GM06990 (cell line): ENCODE measurements at regions not wholly inside any gene's neighbourhood (a gene's known extent, or its start where the extent isn't known, plus 50 kb on each side); places are given as distances from the start of the nearest gene placed in this dataset.

Source experiments
- DNase-seq: peaks from one replicate; pipeline ENCODE4 v3.0.0-alpha.2; 2011; ENCODE audit not compliant: insufficient read length; ENCODE audit errors: extremely low read depth
- H3K27me3 ChIP-seq: replicated peaks from 2 replicates; pipeline ENCODE4 v1.6.0; 2011; ENCODE audit warnings: low read length; ENCODE audit not compliant: control insufficient read depth, insufficient read depth
- H3K36me3 ChIP-seq: 2 replicates; pipeline ENCODE4 v1.5.1; 2011; ENCODE audit warnings: low read length; ENCODE audit not compliant: control insufficient read depth, insufficient read depth
- H3K4me3 ChIP-seq: replicated peaks from 2 replicates; pipeline ENCODE4 v1.5.1; 2011; ENCODE audit warnings: low read depth, mild to moderate bottlenecking, control low read depth, low read length
- CTCF ChIP-seq: IDR thresholded peaks from 2 replicates; pipeline ENCODE4 v1.5.1; 2011; ENCODE audit warnings: low read length, control low read depth, mild to moderate bottlenecking, inconsistent platforms; ENCODE audit not compliant: insufficient read depth, poor library complexity, severe bottlenecking

GRCh38 chr6:12601881-12602280 lies 114.7 kb upstream of the PHACTR1 start:
- H3K4me3 ChIP-seq = no peak overlapping the region
- H3K36me3 ChIP-seq = no peaks in the 10 kb centered on the region
- peak; percentile 29 for DNase-seq
- TF ChIP-seq CTCF = no peak
- H3K27me3 ChIP-seq = no peaks in the 10 kb centered on the region

- no peaks in the 10 kb centered on the region for H3K27me3 ChIP-seq
- no peak for DNase-seq
- no peak overlapping the region for H3K4me3 ChIP-seq
- no peak for TF ChIP-seq CTCF
- no peaks in the 10 kb centered on the region for H3K36me3 ChIP-seq
Observed at GRCh38 chr6:12602342-12602741, 114.2 kb upstream of the PHACTR1 start.

- H3K27me3 ChIP-seq = no peaks in the 10 kb centered on the region
- no peak for DNase-seq
- peak; percentile 49 for TF ChIP-seq CTCF
- H3K36me3 ChIP-seq = no peaks in the 10 kb centered on the region
- no peak overlapping the region for H3K4me3 ChIP-seq
Observed at GRCh38 chr6:12602951-12603672, 113.5 kb upstream of the PHACTR1 start.

- no peak for TF ChIP-seq CTCF
- H3K27me3 ChIP-seq = no peaks in the 10 kb centered on the region
- no peak overlapping the region for H3K4me3 ChIP-seq
- no peaks in the 10 kb centered on the region for H3K36me3 ChIP-seq
- no peak for DNase-seq
Observed at GRCh38 chr6:12603673-12604049, 112.9 kb upstream of the PHACTR1 start.

- H3K4me3 ChIP-seq = peak overlapping the region; percentile 45
- peak; percentile 75 for TF ChIP-seq CTCF
- H3K27me3 ChIP-seq = no peaks in the 10 kb centered on the region
- no peaks in the 10 kb centered on the region for H3K36me3 ChIP-seq
- DNase-seq = peak; percentile 67
Observed at GRCh38 chr6:12605888-12606345, 110.7 kb upstream of the PHACTR1 start.
